HG02571 (cell line): ENCODE measurements at regions not wholly inside any gene's neighbourhood (a gene's known extent, or its start where the extent isn't known, plus 50 kb on each side); places are given as distances from the start of the nearest gene placed in this dataset.
"Not testable (repeated sequence)": the region's sequence is repeated elsewhere in the genome, so short reads cannot be mapped to it uniquely, and the experiment has no call there.

Experiments
- ATAC-seq: cut with Tn5 transposase; IDR thresholded peaks from one replicate; pipeline ENCODE4 v1.9.1; 2021; ENCODE audit warnings: mild to moderate bottlenecking, moderate library complexity; ENCODE audit not compliant: unreplicated experiment

DNA sequence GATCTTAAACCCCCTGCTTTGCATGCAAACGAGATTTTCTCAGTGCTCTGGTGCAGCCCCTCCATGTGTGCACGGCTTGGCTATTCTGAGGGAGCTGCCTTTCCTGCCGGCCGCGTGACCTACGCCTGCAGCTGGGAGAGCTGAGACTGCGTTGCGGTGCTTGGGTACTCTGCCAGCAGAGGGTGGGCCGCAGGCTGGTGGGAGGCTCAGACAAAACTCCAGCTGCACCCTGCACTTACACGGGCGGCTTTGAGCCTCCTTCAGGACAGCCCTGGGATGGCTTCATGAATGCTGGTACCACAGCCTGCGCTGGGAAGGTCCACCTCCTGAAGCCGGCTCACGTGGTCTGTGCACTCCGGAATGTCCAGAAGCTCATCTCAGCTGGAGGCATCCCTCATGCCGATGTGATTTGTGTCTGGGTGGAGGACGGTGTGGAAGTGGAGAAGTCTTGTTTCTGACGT is 223.7 kb downstream of the DLL1 start:
- ATAC-seq = no peak

DNA sequence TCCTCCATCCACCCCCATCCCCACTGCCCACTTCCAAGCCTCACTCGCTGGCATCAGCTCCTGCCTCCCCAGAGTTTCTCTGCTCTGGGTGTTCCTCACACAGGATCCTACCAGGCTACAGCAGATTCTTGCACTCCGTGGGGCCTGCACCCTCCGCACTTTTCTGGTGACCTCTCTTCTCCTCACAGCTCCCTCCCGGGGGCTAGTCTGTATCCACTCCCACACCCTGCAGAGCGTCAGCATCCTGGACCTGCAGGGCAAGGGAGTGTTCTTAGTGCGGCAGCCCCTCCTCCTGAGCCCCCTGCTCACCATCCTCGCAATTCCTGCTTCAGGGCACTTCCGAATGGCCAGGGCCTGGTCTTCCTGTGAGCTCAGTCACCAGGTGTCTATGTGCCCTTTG is 224.2 kb downstream of the DLL1 start:
- no peak for ATAC-seq

DNA sequence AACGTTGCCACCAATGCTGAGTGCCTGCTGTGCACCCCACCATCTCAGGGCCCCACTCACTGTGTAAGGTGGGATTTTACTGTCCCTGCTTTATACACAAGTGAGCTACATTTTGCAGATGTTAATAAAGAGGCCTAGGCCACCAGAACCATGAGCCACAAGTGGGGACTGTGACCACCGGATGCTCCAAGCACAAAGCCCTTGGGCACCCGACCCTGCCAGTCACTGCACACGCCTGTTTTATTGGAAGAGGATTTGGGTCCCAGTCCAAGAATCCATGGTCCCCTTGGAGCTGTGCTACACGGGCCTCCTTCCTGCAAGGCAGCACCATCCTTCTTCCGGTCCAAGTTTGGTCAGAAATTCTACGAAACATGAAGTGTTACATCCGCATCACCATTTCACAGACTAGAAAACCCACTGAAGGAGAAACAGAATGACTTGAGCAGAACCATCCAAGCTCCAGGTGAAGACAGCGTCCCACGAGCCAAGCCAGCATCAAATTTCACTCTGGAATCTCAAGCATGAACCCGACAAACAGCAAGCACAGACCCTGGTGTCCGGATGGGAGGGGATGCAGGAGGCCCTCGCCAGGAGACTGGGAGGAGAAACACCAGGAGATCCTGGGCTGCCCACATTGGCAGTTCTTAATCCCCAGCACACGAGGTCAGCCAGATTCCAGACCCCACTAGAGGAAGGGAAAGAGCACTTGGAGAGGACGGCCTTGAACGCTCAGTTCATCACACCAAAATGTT is 226.9 kb downstream of the DLL1 start:
- ATAC-seq = no peak

DNA sequence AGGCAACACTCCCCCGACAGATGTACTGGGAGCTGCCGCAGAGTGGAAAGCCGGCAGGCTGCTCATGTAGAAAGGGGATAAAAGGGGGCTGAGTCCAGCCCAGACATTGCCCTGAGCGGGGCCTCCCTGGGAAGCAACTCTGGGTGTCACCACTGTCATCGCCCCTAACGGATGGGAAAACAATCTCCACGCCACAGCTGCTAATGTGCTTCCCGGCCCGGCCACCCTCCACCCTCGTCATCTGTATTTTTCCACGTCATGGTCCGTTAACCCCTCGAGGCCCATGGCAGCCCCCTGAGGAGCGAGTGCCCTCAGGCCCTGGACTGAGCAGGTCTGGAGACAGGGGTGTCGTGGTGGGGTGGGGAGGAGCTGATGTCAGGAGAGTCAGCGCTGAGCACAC is 227.4 kb downstream of the DLL1 start:
- no peak for ATAC-seq

DNA sequence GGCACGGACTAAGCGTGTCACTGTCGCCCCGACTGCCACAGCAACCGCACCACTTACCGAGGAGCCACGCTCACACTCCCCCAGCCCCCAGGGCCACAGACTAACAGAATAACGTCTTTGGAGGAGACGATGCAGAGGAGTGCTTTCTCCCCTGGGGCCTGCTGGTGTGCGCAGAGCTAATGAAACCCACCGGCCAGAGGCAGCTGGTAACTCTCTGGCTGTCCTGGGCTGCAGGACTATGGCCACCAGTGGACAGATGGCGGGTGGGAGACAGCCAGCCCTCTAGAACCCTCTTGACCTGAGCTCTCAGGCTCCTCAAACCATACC is 228.0 kb downstream of the DLL1 start:
- no peak for ATAC-seq

DNA sequence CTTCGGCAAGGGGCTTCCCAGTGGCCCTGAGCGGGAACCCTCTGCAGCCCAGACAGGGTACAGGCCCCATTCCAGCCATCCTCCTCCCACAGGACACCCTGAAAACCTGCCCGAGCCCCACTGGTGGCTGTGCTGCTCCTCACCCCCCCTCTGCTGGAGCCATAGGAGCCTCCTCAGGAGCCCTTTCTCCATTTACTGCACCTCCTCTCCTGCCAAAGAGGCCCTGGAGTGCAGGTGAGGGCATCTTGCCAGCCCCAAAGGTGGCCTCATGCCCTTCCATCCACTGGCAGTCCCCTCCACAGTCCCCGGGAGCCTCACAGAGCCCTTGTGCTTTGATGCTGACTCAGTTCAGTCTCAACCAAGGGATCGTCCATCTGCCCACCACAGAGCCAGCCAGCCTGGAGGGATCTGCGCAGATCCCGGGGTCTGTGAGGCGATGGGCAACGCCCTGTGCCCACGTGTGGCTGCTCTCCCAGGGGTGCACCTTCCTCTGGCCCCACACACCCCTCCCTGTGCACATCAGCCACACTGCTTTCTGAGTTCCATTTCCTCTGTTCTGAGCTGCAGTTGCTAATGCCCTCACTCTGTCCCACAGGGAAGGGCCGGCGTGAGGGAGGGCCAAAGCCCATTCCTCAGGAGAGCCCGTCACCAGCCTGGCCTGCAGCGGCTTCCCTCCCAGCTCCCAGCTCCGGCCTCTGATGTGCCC is 228.5 kb downstream of the DLL1 start:
- ATAC-seq = no peak

DNA sequence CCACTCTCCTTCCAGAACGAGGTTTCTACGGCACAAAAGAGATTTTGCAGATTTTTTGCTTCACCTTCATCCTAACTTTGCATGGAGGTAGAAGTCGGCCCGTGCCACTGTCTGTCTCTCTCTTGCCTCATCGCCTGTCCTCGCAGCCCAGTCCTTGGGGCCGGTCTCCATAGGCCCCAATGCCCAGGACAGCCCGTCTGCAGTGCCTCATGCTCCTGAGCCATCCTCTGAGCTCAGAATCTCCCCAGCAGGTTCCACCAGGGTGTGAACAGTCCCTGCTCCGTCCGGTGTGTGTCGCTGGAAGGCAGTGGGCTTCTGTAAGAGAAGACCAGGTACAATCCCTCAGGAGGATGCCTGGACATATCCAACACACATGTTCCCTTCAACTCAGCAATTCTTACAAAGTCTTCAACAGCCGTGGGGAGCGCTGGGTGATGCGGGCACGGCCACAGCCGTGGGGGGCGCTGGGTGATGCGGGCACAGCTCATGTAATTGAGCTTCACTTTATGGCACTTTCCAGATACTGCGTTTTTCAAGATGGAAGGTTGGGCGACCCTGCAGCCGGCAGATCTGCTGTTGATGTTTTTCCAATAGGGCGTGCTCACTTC is 231.9 kb downstream of the DLL1 start:
- ATAC-seq = no peak

DNA sequence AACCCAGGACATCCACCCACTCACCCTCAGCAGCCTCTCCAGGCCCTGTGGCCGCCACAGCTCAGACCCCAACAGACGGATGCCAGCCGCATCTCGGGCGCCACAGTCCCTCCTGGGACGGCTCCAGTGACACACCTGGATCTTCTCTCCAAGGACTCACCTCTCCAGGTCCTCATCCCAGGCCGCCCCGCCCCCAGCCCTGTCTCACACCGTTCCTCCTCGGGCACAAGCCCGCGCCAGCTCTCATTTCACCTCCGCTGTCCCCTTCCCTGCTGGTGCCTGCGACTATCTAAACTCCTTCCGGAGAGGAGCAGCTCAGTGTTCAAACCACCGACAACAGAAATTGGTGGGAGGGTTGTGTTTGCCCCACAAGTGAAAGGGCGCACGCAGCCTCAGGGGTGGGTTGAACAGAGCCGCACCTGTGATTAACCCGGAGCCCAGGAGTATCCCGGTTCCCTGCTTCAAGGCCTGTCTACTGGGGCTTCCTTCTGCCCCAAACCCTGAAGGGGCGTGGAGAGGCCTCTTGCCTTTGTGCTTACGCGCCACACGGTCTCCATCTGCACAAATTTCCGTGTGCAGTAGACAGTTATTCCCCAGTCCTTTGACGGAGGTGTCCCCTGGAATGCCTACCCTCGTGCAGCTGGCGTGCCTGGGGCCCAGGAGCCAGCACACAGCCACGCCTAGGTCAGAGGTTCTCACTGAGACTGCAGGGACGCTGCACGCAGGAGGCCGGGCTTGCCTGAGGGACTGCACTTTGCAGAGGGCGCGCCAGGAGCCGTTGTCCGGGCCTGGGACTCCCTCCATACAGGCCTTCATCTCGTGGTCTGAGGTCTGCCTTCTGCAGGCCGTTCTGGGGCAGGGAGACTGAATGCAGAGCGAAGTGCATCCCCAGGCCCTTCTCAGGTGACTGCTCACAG is 232.7 kb downstream of the DLL1 start:
- no peak for ATAC-seq

DNA sequence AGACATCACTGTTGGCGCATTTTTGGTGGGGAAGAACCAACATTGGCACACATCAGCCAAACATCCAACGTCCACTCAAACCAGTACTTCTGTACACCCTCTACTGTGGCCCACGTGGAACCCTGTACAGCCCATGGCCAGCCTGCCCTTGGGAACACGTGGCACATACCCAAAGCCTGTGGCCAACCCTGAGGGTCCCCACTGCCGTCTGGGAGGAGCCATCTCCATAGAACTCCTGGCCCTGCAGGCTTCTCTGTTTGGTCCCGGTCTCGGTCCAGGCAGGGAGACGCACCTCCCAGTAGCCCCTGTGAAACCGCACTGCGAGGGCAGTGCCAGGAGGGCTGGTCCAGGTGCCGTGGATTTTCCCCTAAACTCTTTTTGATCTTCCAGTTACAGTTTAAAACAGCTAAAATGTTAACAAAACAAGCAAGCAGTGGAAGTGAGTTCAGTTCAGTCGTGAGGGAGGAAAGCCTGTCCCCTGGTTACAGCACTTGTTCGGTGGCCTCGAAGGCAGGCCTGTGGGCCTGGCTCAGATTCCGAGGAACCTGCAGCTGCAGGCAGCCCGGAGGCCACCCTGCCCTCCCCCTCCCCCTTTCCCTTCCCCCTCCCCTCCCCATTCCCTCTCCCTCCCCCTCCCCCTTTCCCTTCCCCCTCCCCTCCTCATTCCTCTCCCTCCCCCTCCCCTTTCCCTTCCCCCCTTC is 233.7 kb downstream of the DLL1 start:
- no peak for ATAC-seq

DNA sequence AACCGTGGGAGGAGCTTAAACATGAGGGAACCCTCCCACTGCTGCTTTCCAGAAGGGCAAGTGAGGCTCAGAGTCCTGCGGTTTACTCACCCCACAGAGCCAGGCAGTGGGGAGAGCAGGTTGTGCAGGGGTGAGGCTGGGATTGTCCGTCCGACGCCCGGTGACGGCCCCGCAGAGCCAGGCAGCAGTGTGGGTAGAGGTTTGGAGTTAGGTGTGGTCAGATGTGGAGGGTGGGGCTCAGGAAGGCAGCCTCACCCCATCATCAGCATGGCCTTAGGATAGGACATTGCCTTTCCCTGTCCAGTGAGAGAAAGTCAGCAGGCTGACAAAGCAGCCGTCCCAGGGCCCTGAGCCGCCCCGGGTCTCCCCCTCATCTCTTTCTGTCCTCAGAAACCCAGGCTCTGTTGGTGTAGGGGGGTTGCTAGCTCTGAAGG is 234.6 kb downstream of the DLL1 start:
- ATAC-seq = no peak

DNA sequence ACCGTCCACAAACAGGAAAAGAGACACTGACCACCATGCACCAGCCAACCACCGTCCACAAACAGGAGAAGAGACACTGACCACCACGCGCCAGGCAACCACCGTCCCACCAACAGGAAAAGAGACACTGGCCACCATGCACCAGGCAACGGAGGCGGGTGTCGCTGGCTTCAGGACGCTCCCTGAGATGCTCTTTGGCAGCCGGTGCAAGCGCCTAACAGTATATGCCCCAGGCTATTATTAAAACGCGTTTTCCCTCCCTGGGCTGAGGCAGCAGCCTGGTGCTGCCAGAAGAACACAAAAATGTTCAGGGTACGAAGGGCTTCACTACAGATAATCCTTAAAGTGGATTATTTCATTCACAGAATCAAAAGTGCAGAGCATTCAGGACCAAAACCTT is 235.1 kb downstream of the DLL1 start:
- ATAC-seq = not testable (repeated sequence)

DNA sequence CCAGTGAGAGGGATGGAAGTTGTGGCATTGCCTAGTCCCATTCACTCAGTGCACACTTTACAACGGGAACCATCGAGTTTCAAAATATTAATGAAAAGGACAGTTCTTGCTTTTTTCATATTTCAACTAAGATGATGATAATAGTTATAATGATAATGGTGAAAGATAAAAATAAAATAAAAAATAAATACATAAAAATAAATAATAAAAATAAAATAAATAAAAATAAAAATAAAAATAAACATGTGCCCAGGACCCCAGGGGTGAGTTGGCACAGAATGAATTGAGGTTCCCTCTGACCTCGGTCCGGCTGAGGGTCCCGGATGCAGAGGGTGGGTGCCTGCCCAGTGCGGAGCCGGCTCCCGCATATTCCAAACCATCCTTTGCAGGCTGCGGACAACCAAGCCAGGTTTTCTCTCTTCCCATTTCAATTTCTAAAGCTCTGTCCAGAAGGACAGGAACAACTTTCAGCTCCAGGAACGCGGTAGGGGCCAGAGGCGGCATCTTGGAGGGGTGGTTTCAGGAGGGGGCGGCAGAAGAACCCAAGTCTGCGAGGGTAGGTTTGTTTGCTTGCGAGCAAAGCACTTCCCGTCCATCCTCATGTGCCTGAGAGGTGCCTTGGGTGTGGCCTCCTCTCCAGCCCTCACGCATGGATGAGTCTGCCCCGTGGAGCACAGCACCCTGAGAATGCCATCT is 236.8 kb downstream of the DLL1 start:
- ATAC-seq = no peak

DNA sequence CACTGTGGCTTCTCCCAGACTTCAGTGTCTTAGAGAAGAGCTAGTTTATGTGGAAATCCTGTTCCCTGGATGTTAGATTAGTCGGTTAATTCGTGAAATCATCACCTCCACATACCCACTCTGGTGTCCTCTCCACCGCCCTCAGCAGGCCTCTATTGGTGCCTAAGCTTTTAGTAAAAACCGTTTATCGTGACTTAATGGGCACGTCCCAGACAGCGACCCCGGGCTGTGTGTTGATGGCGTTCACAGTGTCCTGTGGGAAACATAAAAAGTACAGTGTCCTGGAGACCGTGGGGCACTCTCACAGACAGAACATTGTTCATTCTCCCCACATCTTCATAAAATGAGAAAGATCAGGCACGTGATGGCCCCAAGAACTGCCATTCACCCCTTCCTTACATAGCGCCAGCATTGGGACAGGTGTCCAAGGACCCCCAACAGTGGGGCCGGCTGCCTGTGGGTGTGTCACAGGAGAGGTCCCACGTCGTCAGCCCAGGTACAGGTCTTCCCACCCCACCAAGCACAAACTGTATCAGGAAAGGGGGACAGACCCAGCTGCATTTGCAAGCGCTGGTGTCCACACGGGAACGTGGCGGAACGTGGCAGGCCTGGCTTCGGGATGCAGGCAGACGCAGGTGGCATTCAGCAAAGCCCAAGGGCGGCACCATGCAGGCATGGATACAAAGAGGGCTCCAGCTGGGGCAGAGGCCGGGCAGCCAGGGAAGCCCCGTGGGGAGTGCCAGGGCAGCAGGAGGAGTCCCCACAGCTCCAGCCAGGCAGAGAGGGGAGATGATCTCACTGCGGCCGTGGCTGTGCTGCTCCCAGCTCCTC is 237.7 kb downstream of the DLL1 start:
- ATAC-seq = no peak

DNA sequence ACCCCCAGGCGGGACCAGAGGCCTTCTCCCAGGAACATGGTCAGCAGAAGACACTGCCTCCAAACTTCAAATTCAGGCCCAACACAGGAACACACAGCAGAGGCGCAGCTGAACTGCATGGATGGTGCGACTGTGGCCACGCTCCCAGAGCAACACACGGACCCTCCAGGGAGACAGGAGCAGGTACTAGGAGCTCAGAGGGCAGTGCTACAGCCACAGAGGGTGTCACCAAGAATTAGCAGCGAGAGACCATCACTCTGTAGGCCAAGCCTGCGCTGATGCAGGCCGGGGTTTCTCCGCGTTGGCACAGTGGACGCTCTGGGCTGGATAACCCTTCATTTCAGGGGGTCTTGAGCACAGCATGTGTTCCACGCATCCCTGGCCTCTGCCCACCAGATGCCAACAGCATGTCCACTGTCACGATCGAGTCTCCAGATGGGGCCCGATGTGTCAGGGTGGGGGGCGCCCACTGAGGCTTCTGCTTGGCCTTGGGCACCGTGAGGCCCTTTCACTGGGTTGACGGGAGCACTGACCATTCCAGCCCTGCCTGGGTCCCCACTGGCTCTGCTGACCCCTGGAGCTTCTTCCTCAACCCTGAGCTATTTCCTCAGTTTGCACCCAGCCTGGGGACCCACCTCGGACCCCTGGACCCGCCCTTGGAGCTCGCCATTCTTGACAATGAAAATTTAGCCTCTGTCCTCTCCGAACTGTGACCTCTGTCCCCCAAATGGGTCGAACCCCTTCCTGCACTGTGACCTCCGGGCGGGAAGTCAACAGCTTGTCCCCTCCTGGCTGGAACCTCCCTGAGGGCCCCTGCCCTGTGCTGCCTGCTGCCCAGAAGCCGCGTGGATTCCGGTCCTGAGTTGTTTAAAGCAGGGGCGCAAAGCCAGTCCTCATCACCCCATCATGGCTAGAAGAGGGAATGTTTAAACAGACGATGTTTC is 239.4 kb downstream of the DLL1 start:
- no peak for ATAC-seq

DNA sequence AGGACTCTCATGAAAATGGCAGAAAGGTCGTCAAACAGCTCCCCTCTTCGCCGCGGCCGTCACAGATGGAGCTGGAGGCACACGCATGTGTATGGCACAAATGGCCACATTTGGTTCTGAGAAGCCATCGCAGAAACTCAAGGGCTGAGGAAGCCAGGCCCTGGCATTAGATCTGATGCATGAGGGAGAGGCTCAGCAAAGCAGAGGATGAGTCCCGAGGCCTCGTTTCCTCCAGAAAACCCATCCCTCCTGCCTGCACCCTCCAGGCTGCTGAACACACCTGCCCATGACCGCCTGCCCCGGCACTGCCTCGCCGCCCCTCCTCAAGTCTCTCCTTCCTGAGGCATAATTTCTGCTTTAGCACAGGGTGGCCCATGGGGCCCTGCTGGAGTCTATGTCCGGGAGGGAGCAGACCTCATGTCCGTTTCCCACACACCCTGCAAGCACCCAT is 240.3 kb downstream of the DLL1 start:
- ATAC-seq = no peak

DNA sequence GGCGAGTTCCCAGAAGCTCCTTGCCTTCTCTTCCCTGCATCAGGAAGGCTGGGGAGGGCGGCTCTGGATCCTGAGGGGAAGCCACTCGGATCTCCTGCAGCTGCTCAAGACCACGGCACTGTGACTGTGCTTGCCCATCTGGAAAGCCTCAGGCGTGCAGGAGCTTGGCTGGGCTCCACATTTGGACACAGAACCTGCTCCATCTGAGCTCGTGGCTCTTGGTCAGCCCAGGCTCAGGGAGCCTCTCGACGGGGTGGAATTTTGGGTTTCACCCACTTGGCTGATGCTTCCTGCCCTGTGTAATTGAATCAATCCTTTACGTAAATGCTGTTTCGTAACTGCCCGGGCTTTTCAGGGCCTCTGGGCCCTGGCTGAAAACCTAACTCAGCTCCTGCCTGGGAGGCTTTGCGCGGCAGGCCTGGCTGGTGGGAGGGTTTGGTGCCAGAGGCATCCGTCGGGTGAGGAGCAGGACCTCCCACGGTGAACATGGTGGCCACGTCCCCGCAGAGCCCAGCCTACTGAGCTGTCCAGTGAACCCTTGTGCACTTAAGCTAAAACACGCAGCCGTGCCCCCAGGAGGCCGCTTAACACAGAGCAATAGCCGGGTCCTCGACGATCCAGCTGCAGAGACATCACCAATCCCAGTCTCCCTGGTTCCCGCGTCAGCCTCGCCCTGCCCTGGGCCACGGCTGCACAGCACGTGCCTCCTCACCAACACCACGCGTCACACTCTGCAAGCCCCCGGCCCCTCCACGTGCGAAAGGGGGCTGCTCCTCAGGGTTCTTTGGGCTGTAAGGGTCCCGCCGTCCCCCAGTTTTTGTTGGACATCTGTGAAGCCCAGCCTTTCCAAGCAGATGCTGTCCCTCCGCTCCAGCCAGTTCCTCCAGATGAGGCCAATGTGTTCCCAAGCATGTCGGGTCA is 241.0 kb downstream of the DLL1 start:
- ATAC-seq = no peak
